ENCODE measurements at regions not wholly inside any gene's neighbourhood (a gene's known extent, or its start where the extent isn't known, plus 50 kb on each side); places are given as distances from the start of the nearest gene placed in this dataset.

DNA sequence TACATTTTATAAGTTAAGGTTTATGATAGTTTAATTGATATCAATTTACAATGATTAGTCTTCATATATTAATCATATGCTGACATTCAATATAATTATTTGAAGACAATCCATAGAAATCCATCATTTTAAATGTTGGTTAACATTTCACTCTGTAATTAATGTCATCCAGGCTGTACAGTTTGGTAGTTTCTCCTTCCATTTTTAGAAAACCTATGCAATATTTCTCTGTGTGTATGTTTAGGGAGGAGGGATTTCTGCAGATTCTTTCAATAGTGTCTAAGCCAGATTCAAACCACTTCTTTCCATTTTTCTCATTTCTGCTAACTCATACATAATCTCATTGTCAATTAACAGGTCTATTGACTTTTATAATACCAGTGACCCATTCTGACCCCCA, 1159.0 kb upstream of the ATXN8OS start:
- Mint-ChIP-seq H3K36me3 (peaks cover 29% of the 10 kb centered on the region), H3K9me3 (peaks cover 10 to 25% of the 10 kb centered on the region in 2 donors), H3K4me1 (no peaks in the 10 kb centered on the region), H3K27me3 (ENCODE audit: low read depth in 2 of 2) (no peaks in the 10 kb centered on the region), H3K4me3 (no peak overlapping the region), H3K27ac (no peak overlapping the region)
- Histone ChIP-seq H3K4me1 (ENCODE audit: control insufficient read depth, insufficient read depth, low read length) (no peaks in the 10 kb centered on the region), H3K27me3 (ENCODE audit: control insufficient read depth, insufficient read depth, low read length) (no peaks in the 10 kb centered on the region), H3K4me3 (ENCODE audit: low read length) (no peak overlapping the region), H3K9me3 (ENCODE audit: control insufficient read depth, insufficient read depth, low read length) (no peaks in the 10 kb centered on the region), H3K36me3 (ENCODE audit: control insufficient read depth, insufficient read depth, low read length) (no peaks in the 10 kb centered on the region), H3K27ac (ENCODE audit: low read length) (no peak overlapping the region)
- intact Hi-C loops (cut with micrococcal nuclease) = no loop called here
- TF ChIP-seq, protein P1, sequence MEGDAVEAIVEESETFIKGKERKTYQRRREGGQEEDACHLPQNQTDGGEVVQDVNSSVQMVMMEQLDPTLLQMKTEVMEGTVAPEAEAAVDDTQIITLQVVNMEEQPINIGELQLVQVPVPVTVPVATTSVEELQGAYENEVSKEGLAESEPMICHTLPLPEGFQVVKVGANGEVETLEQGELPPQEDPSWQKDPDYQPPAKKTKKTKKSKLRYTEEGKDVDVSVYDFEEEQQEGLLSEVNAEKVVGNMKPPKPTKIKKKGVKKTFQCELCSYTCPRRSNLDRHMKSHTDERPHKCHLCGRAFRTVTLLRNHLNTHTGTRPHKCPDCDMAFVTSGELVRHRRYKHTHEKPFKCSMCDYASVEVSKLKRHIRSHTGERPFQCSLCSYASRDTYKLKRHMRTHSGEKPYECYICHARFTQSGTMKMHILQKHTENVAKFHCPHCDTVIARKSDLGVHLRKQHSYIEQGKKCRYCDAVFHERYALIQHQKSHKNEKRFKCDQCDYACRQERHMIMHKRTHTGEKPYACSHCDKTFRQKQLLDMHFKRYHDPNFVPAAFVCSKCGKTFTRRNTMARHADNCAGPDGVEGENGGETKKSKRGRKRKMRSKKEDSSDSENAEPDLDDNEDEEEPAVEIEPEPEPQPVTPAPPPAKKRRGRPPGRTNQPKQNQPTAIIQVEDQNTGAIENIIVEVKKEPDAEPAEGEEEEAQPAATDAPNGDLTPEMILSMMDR (IDR thresholded peaks at IDR 0.05) = no peak
- DNase-seq (no peak), ATAC-seq (no peak)

DNA sequence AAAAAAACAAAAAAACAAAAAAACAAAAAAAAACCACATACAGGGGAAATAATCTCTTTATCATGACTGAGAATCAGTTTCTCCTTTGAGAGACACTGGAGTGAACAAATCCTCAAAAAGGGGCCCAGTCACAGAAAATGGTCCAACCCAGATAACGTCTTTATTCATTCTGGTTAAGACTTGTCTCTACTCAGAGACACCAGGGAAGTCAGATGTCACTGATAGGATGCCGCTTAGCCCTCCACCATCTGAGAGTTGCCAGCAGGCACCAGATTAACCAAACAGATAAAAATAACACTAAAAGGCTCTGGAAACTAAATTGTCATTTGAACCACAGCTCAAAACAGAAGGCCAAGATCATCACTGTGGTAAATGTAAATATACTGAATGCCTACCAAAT, 1163.4 kb upstream of the ATXN8OS start:
- no peaks in the 10 kb centered on the region for H3K27me3 Mint-ChIP-seq (ENCODE audit: low read depth in 2 of 2)
- no peak overlapping the region for H3K27ac ChIP-seq (ENCODE audit: low read length)
- H3K4me1 ChIP-seq (ENCODE audit: control insufficient read depth, insufficient read depth, low read length) = no peaks in the 10 kb centered on the region
- H3K36me3 Mint-ChIP-seq = peaks cover 27% of the 10 kb centered on the region
- no peaks in the 10 kb centered on the region for H3K4me1 Mint-ChIP-seq
- TF ChIP-seq, protein P1 (IDR thresholded peaks at IDR 0.05) = no peak
- ATAC-seq = no peak
- peaks cover 10 to 25% of the 10 kb centered on the region in 2 donors for H3K9me3 Mint-ChIP-seq
- H3K36me3 ChIP-seq (ENCODE audit: control insufficient read depth, insufficient read depth, low read length) = no peaks in the 10 kb centered on the region
- no peak for DNase-seq
- no peaks in the 10 kb centered on the region for H3K9me3 ChIP-seq (ENCODE audit: control insufficient read depth, insufficient read depth, low read length)
- intact Hi-C loops (cut with micrococcal nuclease) = no loop called here
- no peak overlapping the region for H3K4me3 Mint-ChIP-seq
- no peak overlapping the region for H3K27ac Mint-ChIP-seq
- 76% methylated on average over 2 of the region's 2 CpGs for WGBS (ENCODE audit: insufficient coverage)
- no peaks in the 10 kb centered on the region for H3K27me3 ChIP-seq (ENCODE audit: control insufficient read depth, insufficient read depth, low read length)
- no peak overlapping the region for H3K4me3 ChIP-seq (ENCODE audit: low read length)

DNA sequence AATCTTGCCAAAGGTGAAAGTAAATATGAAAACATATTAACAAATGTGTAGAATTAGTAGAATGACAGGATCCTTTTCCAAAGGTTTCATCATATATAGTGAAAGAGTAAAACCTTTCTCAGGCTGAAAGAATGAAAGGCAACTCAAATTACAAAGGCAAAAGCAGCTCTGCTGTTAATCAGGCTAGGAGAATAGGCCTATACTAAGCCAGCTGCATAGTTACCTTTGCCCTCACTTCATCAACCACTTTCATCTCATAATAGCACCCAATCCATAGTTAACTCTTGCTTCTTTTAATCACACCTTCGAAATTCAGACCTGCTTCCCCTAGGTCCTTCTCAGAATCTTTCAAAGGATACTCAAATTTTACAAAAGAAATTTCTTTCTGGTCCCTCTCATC, 1167.6 kb upstream of the ATXN8OS start:
- Histone ChIP-seq H3K36me3 (ENCODE audit: control insufficient read depth, insufficient read depth, low read length) (no peaks in the 10 kb centered on the region), H3K27me3 (ENCODE audit: control insufficient read depth, insufficient read depth, low read length) (no peaks in the 10 kb centered on the region), H3K4me1 (ENCODE audit: control insufficient read depth, insufficient read depth, low read length) (no peaks in the 10 kb centered on the region), H3K27ac (ENCODE audit: low read length) (no peak overlapping the region), H3K9me3 (ENCODE audit: control insufficient read depth, insufficient read depth, low read length) (peaks cover 3% of the 10 kb centered on the region), H3K4me3 (ENCODE audit: low read length) (no peak overlapping the region)
- ATAC-seq = no peak
- intact Hi-C loops (cut with micrococcal nuclease) = no loop called here
- Mint-ChIP-seq H3K9me3 (peaks cover 13 to 35% of the 10 kb centered on the region in 2 donors), H3K4me1 (no peaks in the 10 kb centered on the region), H3K27ac (no peak overlapping the region), H3K4me3 (no peak overlapping the region), H3K27me3 (ENCODE audit: low read depth in 2 of 2) (no peaks in the 10 kb centered on the region), H3K36me3 (peaks cover 25% of the 10 kb centered on the region)
- no peak for DNase-seq
- TF ChIP-seq, protein P1 (IDR thresholded peaks at IDR 0.05) = no peak
- 50% methylated on average over 1 of the region's 1 CpG for WGBS (ENCODE audit: insufficient coverage)

DNA sequence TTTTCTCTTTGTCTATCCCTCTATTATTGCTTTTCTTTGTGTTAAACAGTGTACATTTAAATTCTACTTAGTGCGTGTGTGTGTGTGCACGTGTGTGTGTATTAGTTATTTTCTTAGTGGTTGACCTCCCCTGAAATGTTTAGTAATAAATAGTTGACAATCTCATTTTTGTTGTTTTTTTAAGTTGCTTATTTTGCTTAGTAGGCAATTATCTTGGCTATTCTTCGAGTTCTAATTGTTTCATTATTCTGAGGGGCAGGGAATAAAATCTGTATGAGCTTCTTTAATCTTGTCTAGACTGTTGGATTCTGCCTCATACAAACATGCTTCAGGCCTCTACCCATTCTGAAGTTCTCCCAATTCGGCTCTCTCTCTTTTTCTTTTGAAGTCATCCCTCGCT, 1169.0 kb upstream of the ATXN8OS start:
- Mint-ChIP-seq H3K27me3 (ENCODE audit: low read depth in 2 of 2) (no peaks in the 10 kb centered on the region), H3K4me3 (no peak overlapping the region), H3K9me3 (peaks cover 10 to 34% of the 10 kb centered on the region in 2 donors), H3K36me3 (peaks cover 16% of the 10 kb centered on the region), H3K4me1 (no peaks in the 10 kb centered on the region), H3K27ac (no peak overlapping the region)
- TF ChIP-seq, protein P1 (IDR thresholded peaks at IDR 0.05) = no peak
- Histone ChIP-seq H3K36me3 (ENCODE audit: control insufficient read depth, insufficient read depth, low read length) (no peaks in the 10 kb centered on the region), H3K27ac (ENCODE audit: low read length) (no peak overlapping the region), H3K4me3 (ENCODE audit: low read length) (no peak overlapping the region), H3K4me1 (ENCODE audit: control insufficient read depth, insufficient read depth, low read length) (no peaks in the 10 kb centered on the region), H3K27me3 (ENCODE audit: control insufficient read depth, insufficient read depth, low read length) (no peaks in the 10 kb centered on the region), H3K9me3 (ENCODE audit: control insufficient read depth, insufficient read depth, low read length) (peaks cover 3% of the 10 kb centered on the region)
- intact Hi-C loops (cut with micrococcal nuclease) = no loop called here
- DNase-seq (no peak), ATAC-seq (no peak)
- WGBS (ENCODE audit: insufficient coverage) = 84% methylated on average over 5 of the region's 5 CpGs

Measured in natural killer cell (primary cell).